ENCODE measurements at regions not wholly inside any gene's neighbourhood (a gene's known extent, or its start where the extent isn't known, plus 50 kb on each side); places are given as distances from the start of the nearest gene placed in this dataset.

GRCh38 chr5:38023371-38023770 lies 183.5 kb upstream of the GDNF start:
- no peaks in the 10 kb centered on the region for H3K79me2 ChIP-seq (ENCODE audit: insufficient read depth, low read length)
- Mint-ChIP-seq H3K27ac (ENCODE audit: unreplicated experiment) (no peak overlapping the region), H3K4me1 (ENCODE audit: low read depth, unreplicated experiment) (no peaks in the 10 kb centered on the region), H3K4me3 (ENCODE audit: unreplicated experiment) (no peak overlapping the region), H3K27me3 (ENCODE audit: low read depth, unreplicated experiment) (peaks cover 14% of the 10 kb centered on the region), H3K9me3 (ENCODE audit: unreplicated experiment) (peaks cover 2% of the 10 kb centered on the region), H3K36me3 (ENCODE audit: low read depth, unreplicated experiment) (no peaks in the 10 kb centered on the region)
- H2AFZ ChIP-seq (ENCODE audit: low read depth, low read length), result no peak overlapping the region
- no peaks in the 10 kb centered on the region for H4K20me1 ChIP-seq (ENCODE audit: insufficient read depth, low read length)
- DNase-seq (ENCODE audit: low read depth) (no peak), FAIRE-seq (no peak)
- no peaks in the 10 kb centered on the region for H3K36me3 ChIP-seq (ENCODE audit: insufficient read depth, low read length)
- H3K27ac ChIP-seq (ENCODE audit: low read depth, low read length), result no peak overlapping the region
- H3K9me3 ChIP-seq (ENCODE audit: insufficient read depth, low read depth, low read length), result no peaks in the 10 kb centered on the region
- peaks cover 2% of the 10 kb centered on the region for H3K27me3 ChIP-seq (ENCODE audit: insufficient read depth, low read length)
- H3K4me1 ChIP-seq (ENCODE audit: insufficient read depth, low read length), result no peaks in the 10 kb centered on the region
- no peak overlapping the region for H3K9ac ChIP-seq (ENCODE audit: low read length)
- TF ChIP-seq EZH2 (IDR thresholded peaks at IDR 0.05; ENCODE audit: insufficient read depth, low read length) (no peak), CTCF (IDR thresholded peaks at IDR 0.05; ENCODE audit: insufficient read depth, low read depth, low read length) (no peak)
- no peak overlapping the region for H3K4me2 ChIP-seq (ENCODE audit: low read length)
- H3K4me3 ChIP-seq (ENCODE audit: insufficient read depth, low read depth, low read length), result no peak overlapping the region

DNA sequence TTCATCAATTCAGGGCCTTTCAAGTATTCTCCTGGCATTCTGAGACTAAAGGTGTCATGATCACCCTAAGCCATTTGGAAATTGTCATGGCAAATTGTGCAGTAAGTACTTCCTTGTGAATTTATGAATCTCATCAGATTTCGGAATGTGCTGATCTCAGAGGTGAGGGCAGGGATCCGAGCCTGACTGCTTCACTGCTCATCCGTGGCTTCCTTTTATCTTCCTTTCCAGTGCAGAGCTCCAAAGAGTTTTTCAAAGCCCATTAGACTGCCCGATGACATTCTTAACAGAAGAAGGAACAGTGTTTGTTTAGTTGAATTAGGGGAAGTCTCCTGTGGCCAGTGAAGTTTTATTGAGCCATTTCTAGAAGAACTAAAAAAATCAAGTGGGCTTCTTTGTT lies 182.8 kb upstream of the GDNF start:
- Mint-ChIP-seq H3K9me3 (ENCODE audit: unreplicated experiment) (peaks cover 2% of the 10 kb centered on the region), H3K27ac (ENCODE audit: unreplicated experiment) (no peak overlapping the region), H3K4me1 (ENCODE audit: low read depth, unreplicated experiment) (no peaks in the 10 kb centered on the region), H3K4me3 (ENCODE audit: unreplicated experiment) (no peak overlapping the region), H3K36me3 (ENCODE audit: low read depth, unreplicated experiment) (no peaks in the 10 kb centered on the region), H3K27me3 (ENCODE audit: low read depth, unreplicated experiment) (peaks cover 14% of the 10 kb centered on the region)
- H3K27me3 ChIP-seq (ENCODE audit: insufficient read depth, low read length), result peaks cover 2% of the 10 kb centered on the region
- DNase-seq (ENCODE audit: low read depth), result no peak
- H3K9ac ChIP-seq (ENCODE audit: low read length), result no peak overlapping the region
- no peaks in the 10 kb centered on the region for H3K4me1 ChIP-seq (ENCODE audit: insufficient read depth, low read length)
- no peak overlapping the region for H3K27ac ChIP-seq (ENCODE audit: low read depth, low read length)
- no peaks in the 10 kb centered on the region for H3K9me3 ChIP-seq (ENCODE audit: insufficient read depth, low read depth, low read length)
- no peak overlapping the region for H3K4me2 ChIP-seq (ENCODE audit: low read length)
- H2AFZ ChIP-seq (ENCODE audit: low read depth, low read length), result no peak overlapping the region
- H3K79me2 ChIP-seq (ENCODE audit: insufficient read depth, low read length), result no peaks in the 10 kb centered on the region
- no peak for FAIRE-seq
- TF ChIP-seq CTCF (IDR thresholded peaks at IDR 0.05; ENCODE audit: insufficient read depth, low read depth, low read length) (no peak), EZH2 (IDR thresholded peaks at IDR 0.05; ENCODE audit: insufficient read depth, low read length) (no peak)
- no peak overlapping the region for H3K4me3 ChIP-seq (ENCODE audit: insufficient read depth, low read depth, low read length)
- H3K36me3 ChIP-seq (ENCODE audit: insufficient read depth, low read length), result no peaks in the 10 kb centered on the region
- no peaks in the 10 kb centered on the region for H4K20me1 ChIP-seq (ENCODE audit: insufficient read depth, low read length)

GRCh38 chr5:38018016-38018415 lies 178.2 kb upstream of the GDNF start:
- Histone ChIP-seq H3K4me3 (ENCODE audit: insufficient read depth, low read depth, low read length) (no peak overlapping the region), H3K4me2 (ENCODE audit: low read length) (no peak overlapping the region), H3K4me1 (ENCODE audit: insufficient read depth, low read length) (no peaks in the 10 kb centered on the region), H2AFZ (ENCODE audit: low read depth, low read length) (no peak overlapping the region), H3K79me2 (ENCODE audit: insufficient read depth, low read length) (no peaks in the 10 kb centered on the region), H3K9ac (ENCODE audit: low read length) (no peak overlapping the region), H3K27me3 (ENCODE audit: insufficient read depth, low read length) (peaks cover 5% of the 10 kb centered on the region), H3K9me3 (ENCODE audit: insufficient read depth, low read depth, low read length) (no peaks in the 10 kb centered on the region), H3K27ac (ENCODE audit: low read depth, low read length) (no peak overlapping the region), H4K20me1 (ENCODE audit: insufficient read depth, low read length) (no peaks in the 10 kb centered on the region), H3K36me3 (ENCODE audit: insufficient read depth, low read length) (no peaks in the 10 kb centered on the region)
- FAIRE-seq (no peak), DNase-seq (ENCODE audit: low read depth) (no peak)
- H3K9me3 Mint-ChIP-seq (ENCODE audit: unreplicated experiment), result peaks cover 2% of the 10 kb centered on the region
- H3K27me3 Mint-ChIP-seq (ENCODE audit: low read depth, unreplicated experiment), result peaks cover 17% of the 10 kb centered on the region
- no peak overlapping the region for H3K27ac Mint-ChIP-seq (ENCODE audit: unreplicated experiment)
- no peaks in the 10 kb centered on the region for H3K4me1 Mint-ChIP-seq (ENCODE audit: low read depth, unreplicated experiment)
- no peaks in the 10 kb centered on the region for H3K36me3 Mint-ChIP-seq (ENCODE audit: low read depth, unreplicated experiment)
- TF ChIP-seq CTCF (IDR thresholded peaks at IDR 0.05; ENCODE audit: insufficient read depth, low read depth, low read length), result no peak
- no peak overlapping the region for H3K4me3 Mint-ChIP-seq (ENCODE audit: unreplicated experiment)
